ENCODE measurements at regions not wholly inside any gene's neighbourhood (a gene's known extent, or its start where the extent isn't known, plus 50 kb on each side); places are given as distances from the start of the nearest gene placed in this dataset.
A peak's percentile ranks its signal among the peaks of the same experiment; 100 is the strongest.

- H3K4me3 ChIP-seq (ENCODE audit: insufficient read length, low read depth): no peak overlapping the region
- TF ChIP-seq ZNF274 (IDR thresholded peaks at IDR 0.05; ENCODE audit: low read depth, low read length) (no peak), YY1 (IDR thresholded peaks at IDR 0.05; ENCODE audit: insufficient read depth, insufficient read length) (no peak), SUZ12 (IDR thresholded peaks at IDR 0.05; ENCODE audit: extremely low read depth, insufficient read depth, insufficient read length) (no peak)
- no peak overlapping the region for H3K9ac ChIP-seq (ENCODE audit: insufficient read length, low read depth)
- H3K36me3 ChIP-seq (ENCODE audit: insufficient read depth, insufficient read length, low read length): no peaks in the 10 kb centered on the region
- H3K27me3 ChIP-seq (ENCODE audit: insufficient read depth, insufficient read length): no peaks in the 10 kb centered on the region
- DNase-seq (ENCODE audit: low read depth, low spot score): no peak
- H3K9me3 ChIP-seq (ENCODE audit: insufficient read depth, low read length): no peaks in the 10 kb centered on the region
- H3K4me1 ChIP-seq (ENCODE audit: insufficient read depth, insufficient read length): no peaks in the 10 kb centered on the region
Observed at GRCh38 chr10:45179691-45180090, 135.7 kb downstream of the OR13A1 start.

GRCh38 chr10:45180507-45180906 lies 134.9 kb downstream of the OR13A1 start:
- Histone ChIP-seq H3K9me3 (ENCODE audit: insufficient read depth, low read length) (no peaks in the 10 kb centered on the region), H3K27me3 (ENCODE audit: insufficient read depth, insufficient read length) (no peaks in the 10 kb centered on the region)
- TF ChIP-seq SUZ12 (IDR thresholded peaks at IDR 0.05; ENCODE audit: extremely low read depth, insufficient read depth, insufficient read length) (no peak), YY1 (IDR thresholded peaks at IDR 0.05; ENCODE audit: insufficient read depth, insufficient read length) (no peak), ZNF274 (IDR thresholded peaks at IDR 0.05; ENCODE audit: low read depth, low read length) (no peak)

GRCh38 chr10:45180946-45181875 lies 134.2 kb downstream of the OR13A1 start:
- Histone ChIP-seq H3K9ac (ENCODE audit: insufficient read length, low read depth) (no peak overlapping the region), H3K9me3 (ENCODE audit: insufficient read depth, low read length) (no peaks in the 10 kb centered on the region), H3K27me3 (ENCODE audit: insufficient read depth, insufficient read length) (no peaks in the 10 kb centered on the region), H3K4me3 (ENCODE audit: insufficient read length, low read depth) (no peak overlapping the region), H3K36me3 (ENCODE audit: insufficient read depth, insufficient read length, low read length) (no peaks in the 10 kb centered on the region), H3K4me1 (ENCODE audit: insufficient read depth, insufficient read length) (no peaks in the 10 kb centered on the region)
- DNase-seq (ENCODE audit: low read depth, low spot score): peak; percentile 3
- no peak for TF ChIP-seq ZNF274 (IDR thresholded peaks at IDR 0.05; ENCODE audit: low read depth, low read length)
- no peak for TF ChIP-seq SUZ12 (IDR thresholded peaks at IDR 0.05; ENCODE audit: extremely low read depth, insufficient read depth, insufficient read length)

More at GRCh38 chr10:45180507-45180906, 134.9 kb downstream of the OR13A1 start:
- DNase-seq (ENCODE audit: low read depth, low spot score): no peak
- Histone ChIP-seq H3K9ac (ENCODE audit: insufficient read length, low read depth) (no peak overlapping the region), H3K4me1 (ENCODE audit: insufficient read depth, insufficient read length) (no peaks in the 10 kb centered on the region), H3K36me3 (ENCODE audit: insufficient read depth, insufficient read length, low read length) (no peaks in the 10 kb centered on the region), H3K4me3 (ENCODE audit: insufficient read length, low read depth) (no peak overlapping the region)

GRCh38 chr10:45183174-45183573 lies 132.2 kb downstream of the OR13A1 start:
- H3K9me3 ChIP-seq (ENCODE audit: insufficient read depth, low read length): no peaks in the 10 kb centered on the region
- no peak overlapping the region for H3K9ac ChIP-seq (ENCODE audit: insufficient read length, low read depth)
- no peaks in the 10 kb centered on the region for H3K36me3 ChIP-seq (ENCODE audit: insufficient read depth, insufficient read length, low read length)
- H3K27me3 ChIP-seq (ENCODE audit: insufficient read depth, insufficient read length): no peaks in the 10 kb centered on the region
- no peak for TF ChIP-seq ZNF274 (IDR thresholded peaks at IDR 0.05; ENCODE audit: low read depth, low read length)
- no peak for TF ChIP-seq SUZ12 (IDR thresholded peaks at IDR 0.05; ENCODE audit: extremely low read depth, insufficient read depth, insufficient read length)
- no peak for TF ChIP-seq YY1 (IDR thresholded peaks at IDR 0.05; ENCODE audit: insufficient read depth, insufficient read length)
- no peak overlapping the region for H3K4me3 ChIP-seq (ENCODE audit: insufficient read length, low read depth)
- DNase-seq (ENCODE audit: low read depth, low spot score): no peak
- no peaks in the 10 kb centered on the region for H3K4me1 ChIP-seq (ENCODE audit: insufficient read depth, insufficient read length)

GRCh38 chr10:45197816-45198485 lies 117.5 kb downstream of the OR13A1 start:
- no peaks in the 10 kb centered on the region for H3K36me3 ChIP-seq (ENCODE audit: insufficient read depth, insufficient read length, low read length)
- H3K4me1 ChIP-seq (ENCODE audit: insufficient read depth, insufficient read length): no peaks in the 10 kb centered on the region
- DNase-seq (ENCODE audit: low read depth, low spot score): no peak
- H3K9ac ChIP-seq (ENCODE audit: insufficient read length, low read depth): no peak overlapping the region
- H3K27me3 ChIP-seq (ENCODE audit: insufficient read depth, insufficient read length): no peaks in the 10 kb centered on the region
- no peak overlapping the region for H3K4me3 ChIP-seq (ENCODE audit: insufficient read length, low read depth)
- TF ChIP-seq ZNF274 (IDR thresholded peaks at IDR 0.05; ENCODE audit: low read depth, low read length) (no peak), YY1 (IDR thresholded peaks at IDR 0.05; ENCODE audit: insufficient read depth, insufficient read length) (no peak), SUZ12 (IDR thresholded peaks at IDR 0.05; ENCODE audit: extremely low read depth, insufficient read depth, insufficient read length) (no peak)
- no peaks in the 10 kb centered on the region for H3K9me3 ChIP-seq (ENCODE audit: insufficient read depth, low read length)

- TF ChIP-seq ZNF274 (IDR thresholded peaks at IDR 0.05; ENCODE audit: low read depth, low read length) (no peak), SUZ12 (IDR thresholded peaks at IDR 0.05; ENCODE audit: extremely low read depth, insufficient read depth, insufficient read length) (no peak), YY1 (IDR thresholded peaks at IDR 0.05; ENCODE audit: insufficient read depth, insufficient read length) (no peak)
- Histone ChIP-seq H3K4me1 (ENCODE audit: insufficient read depth, insufficient read length) (no peaks in the 10 kb centered on the region), H3K4me3 (ENCODE audit: insufficient read length, low read depth) (no peak overlapping the region), H3K9me3 (ENCODE audit: insufficient read depth, low read length) (no peaks in the 10 kb centered on the region), H3K36me3 (ENCODE audit: insufficient read depth, insufficient read length, low read length) (no peaks in the 10 kb centered on the region), H3K9ac (ENCODE audit: insufficient read length, low read depth) (no peak overlapping the region), H3K27me3 (ENCODE audit: insufficient read depth, insufficient read length) (no peaks in the 10 kb centered on the region)
- DNase-seq (ENCODE audit: low read depth, low spot score): no peak
Observed at GRCh38 chr10:45198486-45199204, 116.8 kb downstream of the OR13A1 start.

All from NT2/D1 (cell line).